ENCODE measurements at regions not wholly inside any gene's neighbourhood (a gene's known extent, or its start where the extent isn't known, plus 50 kb on each side); places are given as distances from the start of the nearest gene placed in this dataset.

DNA sequence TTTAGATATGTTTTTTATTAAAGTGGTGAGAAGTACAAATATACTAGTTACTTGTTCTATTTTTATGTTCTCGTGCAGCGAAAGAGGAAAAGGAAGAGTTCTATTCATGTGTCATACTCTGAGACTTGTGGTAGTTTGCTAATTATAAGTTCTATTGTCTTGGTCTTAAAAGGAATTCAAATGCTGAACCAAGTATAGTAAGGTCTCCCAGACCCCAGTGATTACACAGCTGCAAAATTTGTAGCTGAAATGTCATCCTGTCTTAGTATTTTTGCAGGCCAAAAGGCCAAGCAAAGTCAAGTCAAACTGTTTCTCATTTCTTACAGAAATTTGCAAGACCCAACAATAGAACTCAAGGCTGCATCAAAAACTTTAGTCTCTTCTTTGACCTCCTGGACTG, 268.7 kb downstream of the CHRM3 start:
- Mint-ChIP-seq H3K27me3 (no peaks in the 10 kb centered on the region), H3K9me3 (no peaks in the 10 kb centered on the region), H3K36me3 (ENCODE audit: low read depth) (no peaks in the 10 kb centered on the region), H3K4me3 (no peak overlapping the region), H3K4me1 (ENCODE audit: low read depth) (no peaks in the 10 kb centered on the region), H3K27ac (no peak overlapping the region)
- intact Hi-C loops (cut with DNase I, micrococcal nuclease) = no loop called here
- no peak for ATAC-seq (ENCODE audit: poor library complexity)
- ChIA-PET POLR2A (no interaction called here), CTCF (no interaction called here)
- H3K9me3 ChIP-seq (ENCODE audit: control insufficient read depth in 1 of 2, insufficient read depth in 1 of 2, low read length in 2 of 2) = no peaks in the 10 kb centered on the region
- no peak for DNase-seq
- no peaks in the 10 kb centered on the region for H3K36me3 ChIP-seq (ENCODE audit: insufficient read depth, low read length)
- no peaks in the 10 kb centered on the region for H3K4me1 ChIP-seq (ENCODE audit: insufficient read depth, low read length)
- H3K27me3 ChIP-seq (ENCODE audit: control insufficient read depth in 1 of 2, insufficient read depth in 2 of 2, low read length in 2 of 2) = no peaks in the 10 kb centered on the region
- H3K4me3 ChIP-seq (ENCODE audit: low read length) = no peak overlapping the region
- no peak overlapping the region for H3K27ac ChIP-seq (ENCODE audit: low read depth in 1 of 2, low read length in 2 of 2)
- TF ChIP-seq, protein P1, sequence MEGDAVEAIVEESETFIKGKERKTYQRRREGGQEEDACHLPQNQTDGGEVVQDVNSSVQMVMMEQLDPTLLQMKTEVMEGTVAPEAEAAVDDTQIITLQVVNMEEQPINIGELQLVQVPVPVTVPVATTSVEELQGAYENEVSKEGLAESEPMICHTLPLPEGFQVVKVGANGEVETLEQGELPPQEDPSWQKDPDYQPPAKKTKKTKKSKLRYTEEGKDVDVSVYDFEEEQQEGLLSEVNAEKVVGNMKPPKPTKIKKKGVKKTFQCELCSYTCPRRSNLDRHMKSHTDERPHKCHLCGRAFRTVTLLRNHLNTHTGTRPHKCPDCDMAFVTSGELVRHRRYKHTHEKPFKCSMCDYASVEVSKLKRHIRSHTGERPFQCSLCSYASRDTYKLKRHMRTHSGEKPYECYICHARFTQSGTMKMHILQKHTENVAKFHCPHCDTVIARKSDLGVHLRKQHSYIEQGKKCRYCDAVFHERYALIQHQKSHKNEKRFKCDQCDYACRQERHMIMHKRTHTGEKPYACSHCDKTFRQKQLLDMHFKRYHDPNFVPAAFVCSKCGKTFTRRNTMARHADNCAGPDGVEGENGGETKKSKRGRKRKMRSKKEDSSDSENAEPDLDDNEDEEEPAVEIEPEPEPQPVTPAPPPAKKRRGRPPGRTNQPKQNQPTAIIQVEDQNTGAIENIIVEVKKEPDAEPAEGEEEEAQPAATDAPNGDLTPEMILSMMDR (IDR thresholded peaks at IDR 0.05) = no peak

DNA sequence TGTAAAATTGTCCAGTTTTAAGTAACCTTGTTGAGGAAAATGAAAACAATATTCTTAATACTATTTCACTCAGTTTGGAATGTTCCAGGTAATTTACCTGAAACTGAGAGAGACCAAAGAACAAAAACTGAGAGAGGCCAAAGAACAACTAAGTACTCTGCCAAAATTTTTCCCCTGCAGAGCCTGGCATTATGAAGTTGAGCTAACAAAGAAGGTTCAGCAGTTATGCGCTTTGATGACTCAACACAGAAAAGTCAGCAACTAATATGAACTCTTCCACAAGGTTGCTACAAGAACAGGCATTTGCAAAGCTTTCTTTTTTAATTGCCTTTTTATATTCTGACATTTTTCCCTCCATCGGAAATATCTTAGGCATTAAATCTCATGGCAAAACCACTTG, 270.9 kb downstream of the CHRM3 start:
- H3K4me3 Mint-ChIP-seq = no peak overlapping the region
- ATAC-seq (ENCODE audit: poor library complexity) (no peak), DNase-seq (no peak)
- H3K9me3 Mint-ChIP-seq = no peaks in the 10 kb centered on the region
- H3K36me3 Mint-ChIP-seq (ENCODE audit: low read depth) = no peaks in the 10 kb centered on the region
- H3K4me1 Mint-ChIP-seq (ENCODE audit: low read depth) = no peaks in the 10 kb centered on the region
- H3K36me3 ChIP-seq (ENCODE audit: insufficient read depth, low read length) = no peaks in the 10 kb centered on the region
- H3K9me3 ChIP-seq (ENCODE audit: control insufficient read depth in 1 of 2, insufficient read depth in 1 of 2, low read length in 2 of 2) = no peaks in the 10 kb centered on the region
- no peak overlapping the region for H3K27ac Mint-ChIP-seq
- H3K27ac ChIP-seq (ENCODE audit: low read depth in 1 of 2, low read length in 2 of 2) = no peak overlapping the region
- no peaks in the 10 kb centered on the region for H3K27me3 ChIP-seq (ENCODE audit: control insufficient read depth in 1 of 2, insufficient read depth in 2 of 2, low read length in 2 of 2)
- ChIA-PET CTCF (no interaction called here), POLR2A (no interaction called here)
- H3K27me3 Mint-ChIP-seq = no peaks in the 10 kb centered on the region
- TF ChIP-seq, protein P1 (IDR thresholded peaks at IDR 0.05) = no peak
- no peaks in the 10 kb centered on the region for H3K4me1 ChIP-seq (ENCODE audit: insufficient read depth, low read length)
- intact Hi-C loops (cut with DNase I, micrococcal nuclease) = no loop called here
- H3K4me3 ChIP-seq (ENCODE audit: low read length) = no peak overlapping the region

DNA sequence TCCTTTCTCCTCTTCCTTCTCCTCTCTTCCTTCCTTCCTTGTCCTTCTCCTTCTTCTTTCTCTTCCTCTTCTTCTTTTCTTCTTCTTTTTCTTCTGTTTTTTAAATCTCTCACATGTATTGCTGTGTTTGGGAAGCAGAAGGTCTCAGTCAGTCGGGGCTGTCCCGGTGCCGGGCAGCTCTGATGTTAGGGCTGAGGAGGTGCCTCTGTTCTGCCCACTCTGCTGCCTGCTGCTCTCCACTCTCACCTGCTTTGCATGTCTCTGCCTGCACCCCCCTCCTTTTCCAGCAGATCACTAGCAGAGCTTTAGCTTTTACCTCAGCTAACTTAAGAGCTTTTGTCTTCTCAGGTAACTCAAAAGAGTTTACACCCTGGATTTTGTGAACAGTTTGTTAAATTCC, 276.6 kb downstream of the CHRM3 start:
- Histone ChIP-seq H3K4me1 (ENCODE audit: insufficient read depth, low read length) (no peaks in the 10 kb centered on the region), H3K9me3 (ENCODE audit: control insufficient read depth in 1 of 2, insufficient read depth in 1 of 2, low read length in 2 of 2) (no peaks in the 10 kb centered on the region), H3K4me3 (ENCODE audit: low read length) (no peak overlapping the region), H3K27ac (ENCODE audit: low read depth in 1 of 2, low read length in 2 of 2) (no peak overlapping the region), H3K27me3 (ENCODE audit: control insufficient read depth in 1 of 2, insufficient read depth in 2 of 2, low read length in 2 of 2) (no peaks in the 10 kb centered on the region), H3K36me3 (ENCODE audit: insufficient read depth, low read length) (no peaks in the 10 kb centered on the region)
- TF ChIP-seq, protein P1 (IDR thresholded peaks at IDR 0.05) = no peak
- H3K9me3 Mint-ChIP-seq = no peaks in the 10 kb centered on the region
- no peaks in the 10 kb centered on the region for H3K27me3 Mint-ChIP-seq
- no peaks in the 10 kb centered on the region for H3K4me1 Mint-ChIP-seq (ENCODE audit: low read depth)
- intact Hi-C loops (cut with DNase I, micrococcal nuclease) = no loop called here
- DNase-seq (no peak), ATAC-seq (ENCODE audit: poor library complexity) (no peak)
- H3K27ac Mint-ChIP-seq = no peak overlapping the region
- H3K36me3 Mint-ChIP-seq (ENCODE audit: low read depth) = no peaks in the 10 kb centered on the region
- no peak overlapping the region for H3K4me3 Mint-ChIP-seq
- POLR2A ChIA-PET = no interaction called here
- CTCF ChIA-PET = no interaction called here

Data from CD4-positive, alpha-beta T cell (primary cell).